Activated CD8-positive, alpha-beta memory T cell treated with anti-CD3 and anti-CD28 coated beads for 1 hour (primary cell): ENCODE measurements at regions not wholly inside any gene's neighbourhood (a gene's known extent, or its start where the extent isn't known, plus 50 kb on each side); places are given as distances from the start of the nearest gene placed in this dataset.
"Not testable (repeated sequence)": the region's sequence is repeated elsewhere in the genome, so short reads cannot be mapped to it uniquely, and the experiment has no call there.

ENCODE experiments used
- DNase-seq, 2 donors: peaks; one replicate each; pipeline ENCODE4 v3.0.0-alpha.2; 2020; ENCODE audit warnings: low read depth in 1 of 2; ENCODE audit errors: extremely low read depth in 1 of 2

DNA sequence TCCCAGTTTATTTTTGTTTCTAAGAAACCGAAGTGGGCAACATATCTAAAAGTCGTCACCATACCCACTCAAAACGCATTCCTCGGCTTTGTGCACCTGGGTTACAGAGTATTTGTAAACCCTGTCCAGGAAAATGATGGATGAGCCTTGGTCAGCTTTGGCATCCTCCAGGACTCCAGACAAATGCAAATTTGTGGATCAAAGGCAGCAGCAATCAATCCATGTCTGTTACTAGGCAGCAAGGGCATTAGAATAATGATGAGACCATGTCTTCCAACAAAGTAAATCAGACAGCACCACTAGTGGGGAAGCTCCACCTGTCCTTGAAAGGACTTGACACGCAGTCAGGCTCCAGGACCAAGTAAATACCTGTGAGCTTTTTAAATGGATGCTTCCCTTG, 672.6 kb upstream of the GYPC start:
- DNase-seq: no peak

DNA sequence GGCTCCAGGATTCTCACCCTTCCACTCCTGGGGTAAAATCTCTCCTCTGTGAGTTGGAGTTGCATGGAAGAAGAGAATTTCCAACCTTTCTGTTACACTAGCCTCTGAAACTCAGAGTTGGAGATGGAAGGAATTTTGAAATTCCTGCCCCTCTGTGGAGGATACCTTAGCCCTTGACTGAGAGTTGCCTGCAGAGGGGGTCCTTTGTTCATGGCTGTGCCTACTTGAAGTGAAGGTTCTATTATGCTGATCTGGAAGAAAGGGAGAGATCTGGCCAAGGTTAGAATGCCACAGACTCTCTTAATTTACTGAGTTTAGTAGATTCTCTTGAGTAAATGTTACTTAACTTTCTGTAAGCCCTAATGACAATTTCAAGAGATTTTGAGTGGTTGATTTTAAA, 626.6 kb upstream of the GYPC start:
- no peak for DNase-seq

DNA sequence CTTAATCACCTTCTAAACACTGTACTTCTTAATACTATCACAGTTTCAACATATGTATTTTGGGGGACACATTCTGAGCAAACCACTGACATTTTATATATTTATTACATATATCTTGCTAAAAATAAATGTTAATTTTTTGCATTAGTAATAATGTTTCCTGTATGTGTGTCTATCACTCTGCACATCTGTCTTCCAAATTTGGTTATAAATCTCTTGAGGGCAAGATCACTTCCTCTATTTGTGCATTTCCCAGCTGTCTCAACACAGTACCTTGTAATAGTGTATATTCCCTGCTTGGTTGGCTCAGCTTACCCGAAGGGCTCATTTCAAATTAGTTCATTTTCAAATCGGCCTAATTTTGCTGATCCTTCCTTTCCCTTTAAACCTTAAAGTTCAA, 617.1 kb upstream of the GYPC start:
- no peak for DNase-seq

DNA sequence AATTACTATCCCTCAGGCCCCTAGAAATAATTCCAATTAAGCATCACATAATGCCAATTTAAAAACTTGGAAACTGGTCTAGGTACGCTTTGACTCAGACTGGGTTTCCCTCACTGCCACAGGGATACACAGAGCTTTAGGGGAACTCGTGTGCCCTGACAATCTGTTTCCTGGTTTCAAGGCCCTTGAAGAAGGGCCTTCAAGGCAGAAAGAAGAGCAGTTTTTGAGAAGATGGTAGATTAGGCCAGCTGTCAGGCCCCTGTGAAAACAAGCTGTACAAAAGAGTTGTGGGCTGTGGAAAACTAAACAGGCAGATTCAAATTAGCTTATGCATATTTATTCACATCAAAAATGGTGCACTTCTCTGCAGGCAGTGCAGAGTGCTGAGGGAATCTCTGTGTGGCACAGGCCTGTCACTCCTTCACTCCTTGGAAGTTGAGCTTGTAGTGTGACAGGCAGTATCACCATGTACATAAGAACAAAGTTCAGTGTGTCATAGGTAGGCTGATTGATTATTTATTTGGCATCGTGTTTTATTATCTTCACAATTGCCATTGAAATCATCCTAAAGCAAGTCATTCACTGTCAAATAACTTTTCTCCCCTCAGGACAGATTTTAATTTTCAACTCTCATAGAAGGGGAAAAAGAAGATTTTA, 614.4 kb upstream of the GYPC start:
- DNase-seq: no peak

DNA sequence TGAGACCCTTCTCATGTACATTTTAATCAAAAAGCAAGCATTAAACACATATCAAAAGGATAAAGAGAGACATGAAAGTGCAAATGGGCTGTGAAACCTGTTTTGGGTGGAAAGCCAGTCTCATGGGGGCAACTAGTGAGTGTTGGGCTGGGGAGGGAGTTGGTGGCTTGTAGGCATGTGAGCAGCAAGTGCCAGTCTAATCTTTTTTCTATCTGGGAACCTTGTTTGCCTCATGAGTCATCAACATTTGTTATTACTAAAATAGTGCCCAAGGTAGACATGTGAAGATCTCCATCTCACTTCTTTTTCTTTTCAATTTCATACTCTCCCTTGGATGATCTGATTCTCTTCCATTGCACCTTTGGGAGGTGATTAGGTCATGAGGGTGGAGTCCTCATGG, 613.9 kb upstream of the GYPC start:
- DNase-seq: no peak

DNA sequence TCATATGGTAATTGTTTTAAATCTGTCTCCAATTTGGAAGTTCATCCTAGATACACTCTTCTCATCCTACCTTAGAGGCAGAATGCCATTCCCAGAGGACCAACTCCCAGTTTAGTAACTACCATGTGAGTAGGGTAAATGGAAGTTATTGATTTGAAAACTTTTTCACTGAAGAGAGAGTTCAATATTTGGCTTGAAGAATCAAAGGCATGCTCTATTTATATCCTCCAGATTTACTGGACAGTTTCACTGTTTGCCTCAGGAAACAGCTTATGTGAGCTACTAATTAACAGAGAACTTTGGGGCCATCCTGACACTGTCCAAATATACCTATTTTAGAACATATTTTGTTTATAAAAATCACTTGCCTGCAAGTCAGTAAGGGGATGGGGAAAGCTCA, 607.2 kb upstream of the GYPC start:
- DNase-seq: no peak

DNA sequence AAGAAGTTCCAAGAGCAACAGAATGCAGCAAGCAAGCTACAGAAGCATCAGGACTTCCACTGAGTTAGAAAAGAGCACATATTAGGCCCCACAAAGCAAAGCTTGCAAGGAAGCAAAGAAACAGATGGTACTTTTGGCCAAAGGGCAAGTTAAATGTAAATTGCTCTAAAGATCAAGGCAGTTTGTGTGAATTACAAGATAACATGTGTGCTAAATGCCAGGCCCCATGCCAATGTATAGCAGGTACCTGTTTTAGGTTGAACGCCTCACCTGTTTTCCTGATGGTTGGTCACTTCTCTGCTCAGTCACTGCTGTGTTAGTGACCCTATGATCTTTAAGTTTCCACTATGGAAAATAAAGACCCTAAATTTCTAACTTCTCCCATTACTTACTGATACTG, 606.5 kb upstream of the GYPC start:
- no peak for DNase-seq

DNA sequence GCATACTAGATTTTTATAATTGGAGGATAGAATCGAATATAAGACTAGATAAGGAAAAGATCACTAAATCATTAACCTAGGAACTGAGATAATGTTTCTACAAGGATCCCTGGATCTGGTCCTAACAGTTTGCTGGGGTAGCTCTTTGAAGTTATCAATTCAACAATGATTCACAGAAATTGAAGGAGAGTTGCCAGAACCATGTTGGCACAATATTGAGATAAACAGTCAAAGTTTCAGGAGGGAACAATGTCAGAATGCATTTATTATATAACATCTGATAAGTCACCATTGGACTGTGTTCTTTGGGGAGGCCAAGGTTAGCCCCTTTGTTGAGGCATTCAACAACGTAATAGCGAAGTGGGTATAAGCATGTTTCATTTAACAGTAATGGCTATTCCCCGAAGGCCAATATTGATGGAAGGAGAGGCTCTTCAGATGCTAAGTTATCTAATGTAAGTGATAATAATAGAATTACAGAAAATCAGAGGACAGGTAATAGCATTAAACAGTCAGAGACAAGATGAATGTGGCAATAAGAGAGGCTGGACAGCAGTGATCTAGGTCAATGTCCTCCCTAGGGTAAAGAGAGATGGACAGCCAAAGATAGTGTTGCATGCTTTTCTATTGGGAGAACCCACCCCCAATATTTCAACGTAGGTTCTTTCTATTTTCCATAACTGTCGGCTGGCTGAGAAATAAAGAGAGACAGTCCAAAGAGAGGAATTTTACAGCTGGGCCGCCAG, 604.8 kb upstream of the GYPC start:
- no peak for DNase-seq

DNA sequence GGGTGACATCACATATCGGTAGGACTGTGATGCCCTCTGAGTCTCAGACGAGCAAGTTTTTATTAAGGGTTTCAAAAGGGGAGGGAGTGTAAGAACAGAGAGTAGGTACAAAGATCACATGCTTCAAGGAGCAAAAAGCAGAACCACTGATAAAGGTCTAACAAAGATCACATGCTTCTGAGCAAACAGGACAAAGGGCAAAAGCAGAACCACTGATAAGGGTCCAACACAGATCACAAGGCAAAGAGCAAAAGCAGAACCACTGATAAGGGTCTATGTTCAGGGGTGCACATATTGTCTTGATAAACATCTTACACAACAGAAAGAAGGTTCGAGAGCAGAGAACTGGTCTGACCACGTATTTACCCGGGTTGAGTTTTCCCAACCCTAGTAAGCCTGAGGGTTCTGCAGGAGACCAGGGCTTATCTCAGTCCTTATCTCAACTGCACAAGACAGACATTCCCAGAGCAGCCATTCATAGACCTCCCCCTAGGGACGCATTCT, 604.2 kb upstream of the GYPC start:
- not testable (repeated sequence) for DNase-seq

DNA sequence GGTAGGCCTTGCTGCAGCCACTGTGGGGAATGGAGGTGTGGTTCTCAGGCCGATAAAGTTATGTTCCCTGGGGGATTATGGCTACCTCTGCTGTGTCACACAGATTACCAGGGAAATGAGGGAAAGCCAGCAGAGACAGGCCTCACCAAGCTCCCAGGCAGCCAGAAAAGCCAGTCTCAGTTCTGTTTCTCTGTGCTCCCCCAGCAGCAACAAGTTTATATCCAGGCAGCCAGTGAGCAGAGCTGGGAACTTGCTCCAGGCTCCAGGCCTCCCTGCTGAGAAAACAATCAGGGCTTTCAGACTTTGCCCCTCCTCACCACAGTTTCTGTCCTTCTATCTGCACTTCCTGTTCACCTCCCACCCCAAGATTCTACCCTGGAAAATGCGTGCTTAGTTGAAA, 596.6 kb upstream of the GYPC start:
- no peak for DNase-seq

DNA sequence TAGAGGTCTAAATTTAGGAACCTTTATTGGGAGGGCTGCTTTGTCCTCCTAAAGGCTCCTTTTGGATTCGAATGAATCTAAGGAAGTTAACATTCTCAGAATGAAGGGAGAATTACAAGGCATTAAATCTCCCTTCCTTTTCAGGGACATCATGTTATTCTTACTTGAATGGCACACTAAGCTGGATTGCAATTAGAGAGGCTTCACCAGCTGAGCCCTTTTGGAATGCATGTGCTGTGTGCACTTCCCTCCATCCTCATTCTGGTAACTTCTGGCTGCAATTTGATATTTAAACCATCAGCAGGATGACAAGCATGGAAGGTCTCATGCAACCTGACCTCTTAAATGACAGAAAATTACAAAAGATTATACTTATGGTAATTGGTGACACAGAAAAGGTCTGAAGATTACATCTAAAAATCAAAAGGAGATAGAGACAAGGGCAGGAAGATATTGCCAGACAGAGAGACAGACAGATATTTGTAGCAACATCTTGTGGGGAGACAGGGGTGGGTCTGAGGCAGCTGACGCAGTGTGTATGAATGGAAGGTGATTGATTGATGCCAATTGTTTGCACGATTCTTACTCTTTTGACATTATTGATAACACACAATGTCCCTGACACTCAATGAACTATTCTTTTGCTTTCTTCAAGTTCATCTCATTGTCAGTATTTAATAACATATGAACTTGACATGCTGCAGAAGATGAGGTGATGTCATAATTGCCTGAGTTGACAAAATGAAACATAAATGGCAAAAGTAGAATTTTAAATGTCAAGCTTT, 570.8 kb upstream of the GYPC start:
- no peak for DNase-seq

DNA sequence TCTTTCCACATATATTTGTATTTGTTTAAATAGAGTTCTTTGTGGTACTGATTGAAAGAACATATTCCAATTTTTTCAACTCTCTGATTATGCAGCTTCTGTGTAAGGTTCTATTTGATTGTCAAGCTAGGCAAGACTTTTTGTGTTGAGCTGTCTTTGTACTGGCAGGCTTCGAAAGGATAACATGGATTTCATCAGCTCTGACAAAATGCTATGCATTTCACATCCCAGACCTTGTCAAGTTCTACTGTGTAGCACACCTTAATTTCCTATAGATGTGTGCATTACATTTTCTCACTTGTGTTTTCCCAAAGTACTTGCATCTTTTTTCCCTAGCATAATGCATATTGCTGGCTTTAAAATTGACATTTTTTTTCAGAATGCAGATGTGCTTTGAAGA, 555.0 kb upstream of the GYPC start:
- DNase-seq: no peak

DNA sequence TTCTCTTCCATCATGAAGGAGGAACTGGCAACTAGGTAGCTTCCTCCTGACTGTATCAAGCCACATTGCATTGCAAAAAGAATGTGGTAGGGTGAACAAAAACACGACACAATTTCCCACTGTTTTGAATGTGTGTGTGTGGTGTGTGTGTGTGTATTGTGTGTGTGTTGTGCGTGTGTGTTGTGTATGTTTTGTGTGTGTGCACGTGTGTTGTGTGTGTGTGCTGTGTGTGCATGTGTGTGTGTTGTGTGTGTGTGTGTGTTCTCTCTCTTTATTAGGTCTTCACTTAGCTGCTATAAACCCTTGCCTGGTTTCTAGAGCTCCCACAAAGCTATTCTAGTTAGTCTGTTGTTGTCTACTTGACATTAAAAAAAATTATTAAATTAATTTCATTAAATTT, 550.0 kb upstream of the GYPC start:
- DNase-seq: no peak

DNA sequence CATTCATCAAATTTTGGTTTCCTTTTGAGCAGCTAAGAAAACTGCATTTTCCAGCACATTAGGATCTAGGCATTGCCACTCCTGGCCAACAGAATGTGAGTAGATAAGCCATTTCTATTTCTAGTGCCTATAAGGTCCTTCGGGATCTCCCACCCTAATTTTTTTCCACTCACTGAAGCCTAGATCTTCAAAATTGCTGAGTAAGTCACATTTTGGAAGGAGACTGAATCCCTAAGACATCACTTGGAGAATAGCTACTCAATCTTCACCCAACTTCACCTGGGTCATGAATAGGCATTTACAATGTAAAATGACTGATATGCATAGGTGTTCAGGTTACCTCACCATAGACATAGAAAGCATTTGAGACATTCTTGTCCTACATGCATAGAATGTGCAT, 548.1 kb upstream of the GYPC start:
- no peak for DNase-seq

DNA sequence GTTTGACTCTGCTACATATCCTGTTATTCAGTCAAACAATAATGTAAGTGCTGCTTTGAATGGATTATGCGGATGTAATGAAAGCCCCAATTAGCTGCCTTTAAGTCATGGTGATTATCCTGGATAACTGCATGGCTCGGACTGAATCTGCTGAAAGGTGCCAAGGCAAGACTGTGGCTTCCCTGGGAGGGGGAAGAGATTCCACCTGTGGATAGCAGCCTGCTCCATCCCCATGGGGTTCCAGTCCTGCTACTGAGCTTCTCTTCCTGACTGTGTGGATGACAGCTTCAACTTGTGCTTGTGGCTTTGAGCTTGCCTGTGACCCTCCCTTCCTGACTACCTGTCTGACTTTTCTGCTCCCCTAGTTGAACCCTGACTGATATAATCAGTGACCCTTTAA, 540.0 kb upstream of the GYPC start:
- DNase-seq: no peak

DNA sequence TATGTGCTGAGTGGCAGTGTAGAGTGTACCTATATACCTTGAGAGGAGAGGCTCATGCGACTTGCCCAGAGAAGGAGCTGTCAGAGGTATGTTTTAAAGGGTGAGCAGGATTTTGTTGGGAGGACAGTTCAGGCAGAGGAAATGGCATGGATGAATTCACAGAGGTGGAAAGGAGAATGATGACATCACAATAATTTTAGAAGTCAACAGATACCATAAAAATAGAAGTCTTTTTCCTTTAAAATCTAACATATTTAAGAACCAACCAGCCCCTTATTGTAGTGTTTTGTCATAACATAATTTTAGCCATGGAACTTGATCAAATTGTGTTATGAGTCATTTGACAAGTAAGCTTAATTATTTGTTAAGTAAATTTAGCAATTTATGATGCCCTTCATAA, 538.1 kb upstream of the GYPC start:
- no peak for DNase-seq

DNA sequence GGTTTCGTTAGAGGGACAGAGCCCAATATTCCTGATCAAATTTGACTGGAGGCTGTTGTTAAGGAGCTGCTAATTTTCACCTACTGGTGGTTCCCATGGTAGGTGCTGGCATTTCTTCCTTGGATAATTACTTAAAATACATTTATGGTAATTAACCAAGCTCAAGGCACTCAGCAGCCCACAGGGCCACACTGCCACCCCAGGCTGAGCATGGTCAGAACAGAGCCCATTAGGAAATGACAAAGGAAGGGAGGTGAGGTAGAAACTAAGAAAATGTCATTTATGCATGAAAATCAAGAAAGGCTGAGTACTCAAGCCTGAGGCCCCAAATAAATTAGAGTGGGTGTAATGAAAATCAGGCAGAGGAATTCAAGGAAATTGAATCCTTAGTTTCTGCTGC, 510.2 kb upstream of the GYPC start:
- no peak for DNase-seq

DNA sequence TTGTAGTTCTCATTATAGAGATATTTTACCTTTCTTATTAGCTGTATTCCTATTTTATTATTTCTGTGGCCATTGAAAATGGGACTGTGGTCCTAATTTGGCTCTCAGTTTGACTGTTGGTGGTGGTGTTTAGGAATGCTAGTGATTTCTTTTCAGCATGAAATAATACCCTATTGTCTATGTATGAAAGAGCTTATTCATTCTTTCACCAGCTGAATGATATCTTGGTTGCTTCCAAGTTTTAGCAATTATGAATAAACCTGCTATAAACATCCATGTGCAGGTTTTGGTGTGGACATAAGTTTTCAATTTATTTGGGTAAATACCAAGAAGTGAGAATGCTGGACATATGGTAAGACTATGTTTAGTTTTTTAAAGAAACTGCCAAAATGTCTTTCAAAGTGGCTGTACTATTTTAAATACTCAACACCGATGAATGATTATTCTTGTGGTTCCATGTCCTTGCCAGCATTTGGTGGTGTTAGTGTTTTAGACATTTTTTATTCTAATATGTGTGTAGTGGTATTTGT, 501.6 kb upstream of the GYPC start:
- DNase-seq: no peak

DNA sequence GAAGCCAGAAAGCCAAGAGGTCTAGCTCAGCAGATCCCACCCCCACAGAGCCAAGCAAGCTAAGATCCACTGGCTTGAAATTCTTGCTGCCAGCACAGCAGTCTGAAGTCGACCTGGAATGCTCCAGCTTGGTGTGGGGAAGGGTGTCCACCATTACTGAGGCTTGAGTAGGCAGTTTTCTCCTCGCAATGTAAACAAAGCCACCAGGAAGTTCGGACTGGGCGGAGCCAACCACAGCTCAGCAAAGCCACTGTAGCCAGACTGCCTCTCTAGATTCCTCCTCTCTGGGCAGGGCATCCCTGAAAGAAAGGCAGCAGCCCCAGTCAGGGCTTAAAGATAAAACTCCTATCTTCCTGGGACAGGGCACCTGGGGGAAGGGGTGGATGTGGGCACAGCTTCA, 495.0 kb upstream of the GYPC start:
- DNase-seq: not testable (repeated sequence)

DNA sequence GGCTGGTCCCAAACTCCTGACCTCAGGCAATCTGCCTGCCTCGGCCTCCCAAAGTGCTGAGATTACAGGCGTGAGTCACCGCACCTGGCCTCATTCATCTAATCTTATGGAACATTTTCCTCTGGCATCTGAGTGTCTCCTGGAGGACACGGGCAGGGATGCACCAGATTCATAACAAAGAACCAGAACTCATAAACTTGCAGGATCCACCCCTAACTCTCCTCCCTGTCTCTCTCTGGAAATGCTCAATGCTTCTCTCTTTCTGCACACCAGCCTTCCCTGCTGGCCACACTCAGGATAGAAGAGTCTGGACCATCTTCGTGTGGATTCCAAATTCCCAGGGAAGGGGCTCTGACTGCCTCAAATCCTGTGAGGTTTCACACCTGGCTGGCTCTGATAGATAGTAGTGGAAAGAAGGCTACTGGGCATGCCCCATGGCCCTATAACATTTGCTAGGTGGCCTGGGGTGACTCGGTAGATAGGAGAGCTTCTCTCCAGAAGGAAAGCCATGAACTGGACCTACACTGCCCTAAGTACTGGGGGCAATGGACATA, 483.2 kb upstream of the GYPC start:
- DNase-seq: no peak

DNA sequence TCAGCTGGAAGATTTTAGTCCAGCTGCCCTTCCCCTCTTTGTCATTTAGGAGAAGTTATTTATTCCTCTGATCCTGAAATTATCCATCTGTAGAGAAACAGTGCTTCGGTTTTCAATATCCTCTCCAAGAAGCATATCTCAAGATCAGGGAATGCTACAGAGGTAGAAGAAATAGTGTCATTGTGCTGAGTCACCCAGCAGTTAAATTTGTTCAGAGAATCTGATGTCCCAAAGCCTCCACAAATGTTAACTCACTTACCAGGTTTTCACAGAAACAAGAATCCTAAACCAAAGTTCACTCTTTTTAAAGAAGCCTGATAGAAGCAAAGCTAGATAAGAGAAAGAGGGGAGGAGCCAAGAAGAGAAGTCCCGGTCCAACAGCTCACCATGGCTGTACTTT, 480.7 kb upstream of the GYPC start:
- DNase-seq: no peak
